ENCODE measurements at regions not wholly inside any gene's neighbourhood (a gene's known extent, or its start where the extent isn't known, plus 50 kb on each side); places are given as distances from the start of the nearest gene placed in this dataset.

DNA sequence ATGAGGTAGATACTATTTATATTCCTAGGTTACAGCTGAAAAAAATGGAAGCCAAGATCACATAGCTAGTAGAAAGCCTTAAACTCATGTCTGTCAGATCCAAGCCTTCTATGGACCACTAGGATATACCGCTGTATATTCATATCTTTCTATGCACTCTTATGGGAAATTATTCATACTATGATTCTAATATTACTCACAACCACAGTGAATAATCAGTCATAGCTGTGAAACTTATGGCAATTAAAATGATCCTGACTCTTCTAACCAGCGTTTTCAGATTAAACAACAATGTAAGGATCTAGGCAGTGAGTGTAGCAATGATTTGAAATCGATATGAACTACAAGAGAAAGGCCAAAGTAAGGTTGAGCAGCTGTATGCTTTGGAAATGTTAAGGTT is 111.0 kb downstream of the RASGEF1B start:
- TF ChIP-seq, protein P1, sequence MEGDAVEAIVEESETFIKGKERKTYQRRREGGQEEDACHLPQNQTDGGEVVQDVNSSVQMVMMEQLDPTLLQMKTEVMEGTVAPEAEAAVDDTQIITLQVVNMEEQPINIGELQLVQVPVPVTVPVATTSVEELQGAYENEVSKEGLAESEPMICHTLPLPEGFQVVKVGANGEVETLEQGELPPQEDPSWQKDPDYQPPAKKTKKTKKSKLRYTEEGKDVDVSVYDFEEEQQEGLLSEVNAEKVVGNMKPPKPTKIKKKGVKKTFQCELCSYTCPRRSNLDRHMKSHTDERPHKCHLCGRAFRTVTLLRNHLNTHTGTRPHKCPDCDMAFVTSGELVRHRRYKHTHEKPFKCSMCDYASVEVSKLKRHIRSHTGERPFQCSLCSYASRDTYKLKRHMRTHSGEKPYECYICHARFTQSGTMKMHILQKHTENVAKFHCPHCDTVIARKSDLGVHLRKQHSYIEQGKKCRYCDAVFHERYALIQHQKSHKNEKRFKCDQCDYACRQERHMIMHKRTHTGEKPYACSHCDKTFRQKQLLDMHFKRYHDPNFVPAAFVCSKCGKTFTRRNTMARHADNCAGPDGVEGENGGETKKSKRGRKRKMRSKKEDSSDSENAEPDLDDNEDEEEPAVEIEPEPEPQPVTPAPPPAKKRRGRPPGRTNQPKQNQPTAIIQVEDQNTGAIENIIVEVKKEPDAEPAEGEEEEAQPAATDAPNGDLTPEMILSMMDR (IDR thresholded peaks at IDR 0.05): no peak
- no peak for TF ChIP-seq POLR2A (IDR thresholded peaks at IDR 0.05)

Data from right lobe of liver (tissue), 4 donors.